ENCODE measurements at regions not wholly inside any gene's neighbourhood (a gene's known extent, or its start where the extent isn't known, plus 50 kb on each side); places are given as distances from the start of the nearest gene placed in this dataset.

DNA sequence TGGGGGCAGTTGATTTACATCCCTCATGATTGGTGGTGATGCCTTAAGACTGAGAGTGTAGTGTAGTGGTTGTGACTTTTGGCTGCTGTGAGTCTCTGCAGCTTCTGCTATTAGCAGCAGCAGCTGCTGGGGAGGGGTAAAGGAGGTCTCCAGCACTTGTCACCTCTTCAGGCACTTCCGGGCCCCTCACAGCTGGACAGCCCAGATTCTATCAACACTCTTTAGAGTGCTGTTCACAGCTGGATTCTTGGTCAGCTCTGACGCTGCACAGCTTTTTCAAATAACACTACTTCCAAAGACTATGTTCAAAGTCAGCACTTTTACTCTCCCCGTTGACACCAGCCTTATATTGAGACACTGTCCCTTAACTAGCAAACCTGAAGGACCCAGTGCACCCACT is 396.0 kb downstream of the MEIS1 start:
- in situ Hi-C loops (cut with MboI; ENCODE audit: low sequenced_read_pairs) (no loop called here), dilution Hi-C loops (cut with HindIII; ENCODE audit: low sequenced_read_pairs, unreplicated experiment) (no loop called here), intact Hi-C loops (cut with micrococcal nuclease) (no loop called here)
- Histone ChIP-seq H3K4me3 (ENCODE audit: insufficient read depth, low read depth, low read length) (no peak overlapping the region), H3K18ac (ENCODE audit: low read depth, low read length) (no peak overlapping the region), H2BK5ac (ENCODE audit: low read depth, low read length, poor library complexity, severe bottlenecking) (no peak overlapping the region), H2AK5ac (ENCODE audit: low read depth, low read length) (no peak overlapping the region), H3K79me1 (ENCODE audit: low read depth in 1 of 2, low read length in 2 of 2) (no peaks in the 10 kb centered on the region), H3K27me3 (ENCODE audit: control insufficient read depth, insufficient read depth, low read length) (no peaks in the 10 kb centered on the region), H3K9me1 (ENCODE audit: insufficient read depth, low read length) (no peaks in the 10 kb centered on the region), H3K27ac (ENCODE audit: insufficient read depth, low read length) (no peak overlapping the region), H3K4ac (ENCODE audit: low read depth, low read length) (peak overlapping the region; percentile 4; the same call in 1 of the 2 replicates), H2AFZ (replicated peaks; ENCODE audit: low read length, poor library complexity) (no peak overlapping the region), H4K8ac (ENCODE audit: low read depth in 2 of 2, low read length in 2 of 2) (no peak overlapping the region), H3K9me3 (ENCODE audit: control insufficient read depth, insufficient read depth, low read length) (no peaks in the 10 kb centered on the region), H2AK9ac (replicated peaks; ENCODE audit: low read depth, low read length, poor library complexity) (no peak overlapping the region), H2BK120ac (ENCODE audit: low read depth, low read length) (no peak overlapping the region; the same call in 1 of the 2 replicates), H2BK20ac (ENCODE audit: low read depth, low read length) (peak overlapping the region; percentile 29; the same call in 1 of the 2 replicates), H3K14ac (replicated peaks; ENCODE audit: low read depth, low read length) (no peak overlapping the region), H3K4me2 (ENCODE audit: low read depth, low read length) (no peak overlapping the region), H3K36me3 (ENCODE audit: control insufficient read depth, insufficient read depth, low read length) (no peaks in the 10 kb centered on the region), H3K56ac (ENCODE audit: extremely low read depth, insufficient read depth, low read length) (no peak overlapping the region), H4K20me1 (ENCODE audit: insufficient read depth, low read length) (no peaks in the 10 kb centered on the region), H3K23ac (ENCODE audit: low read depth, low read length) (no peak overlapping the region), H3K4me1 (ENCODE audit: control insufficient read depth, insufficient read depth, low read length) (peaks cover 4% of the 10 kb centered on the region), H2BK15ac (ENCODE audit: low read depth, low read length) (0 out of 3 replicates have a peak overlapping the region, but pooled peaks have one; percentile 27), H4K5ac (ENCODE audit: low read depth, low read length) (no peak overlapping the region), H3K9ac (ENCODE audit: low read depth, low read length) (no peak overlapping the region), H4K91ac (ENCODE audit: insufficient read depth, low read depth, low read length) (no peak overlapping the region)
- CTCF ChIA-PET = no interaction called here
- no peak for ATAC-seq (ENCODE audit: low read depth)
- BruUV-seq (replicated peaks) = no TSS peak
- POLR2A ChIA-PET (ENCODE audit: unreplicated experiment) = no interaction called here
- TF ChIP-seq, protein P1, sequence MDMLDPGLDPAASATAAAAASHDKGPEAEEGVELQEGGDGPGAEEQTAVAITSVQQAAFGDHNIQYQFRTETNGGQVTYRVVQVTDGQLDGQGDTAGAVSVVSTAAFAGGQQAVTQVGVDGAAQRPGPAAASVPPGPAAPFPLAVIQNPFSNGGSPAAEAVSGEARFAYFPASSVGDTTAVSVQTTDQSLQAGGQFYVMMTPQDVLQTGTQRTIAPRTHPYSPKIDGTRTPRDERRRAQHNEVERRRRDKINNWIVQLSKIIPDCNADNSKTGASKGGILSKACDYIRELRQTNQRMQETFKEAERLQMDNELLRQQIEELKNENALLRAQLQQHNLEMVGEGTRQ (IDR thresholded peaks at IDR 0.05; ENCODE audit: low read depth, low read length) = no peak
- TF ChIP-seq NFE2L2 (IDR thresholded peaks at IDR 0.05; ENCODE audit: low read depth, low read length) (no peak), CHD1 (IDR thresholded peaks at IDR 0.05; ENCODE audit: low read depth, low read length) (no peak)
- TF ChIP-seq, protein P2, sequence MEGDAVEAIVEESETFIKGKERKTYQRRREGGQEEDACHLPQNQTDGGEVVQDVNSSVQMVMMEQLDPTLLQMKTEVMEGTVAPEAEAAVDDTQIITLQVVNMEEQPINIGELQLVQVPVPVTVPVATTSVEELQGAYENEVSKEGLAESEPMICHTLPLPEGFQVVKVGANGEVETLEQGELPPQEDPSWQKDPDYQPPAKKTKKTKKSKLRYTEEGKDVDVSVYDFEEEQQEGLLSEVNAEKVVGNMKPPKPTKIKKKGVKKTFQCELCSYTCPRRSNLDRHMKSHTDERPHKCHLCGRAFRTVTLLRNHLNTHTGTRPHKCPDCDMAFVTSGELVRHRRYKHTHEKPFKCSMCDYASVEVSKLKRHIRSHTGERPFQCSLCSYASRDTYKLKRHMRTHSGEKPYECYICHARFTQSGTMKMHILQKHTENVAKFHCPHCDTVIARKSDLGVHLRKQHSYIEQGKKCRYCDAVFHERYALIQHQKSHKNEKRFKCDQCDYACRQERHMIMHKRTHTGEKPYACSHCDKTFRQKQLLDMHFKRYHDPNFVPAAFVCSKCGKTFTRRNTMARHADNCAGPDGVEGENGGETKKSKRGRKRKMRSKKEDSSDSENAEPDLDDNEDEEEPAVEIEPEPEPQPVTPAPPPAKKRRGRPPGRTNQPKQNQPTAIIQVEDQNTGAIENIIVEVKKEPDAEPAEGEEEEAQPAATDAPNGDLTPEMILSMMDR (conservative IDR thresholded peaks at IDR 0.05; ENCODE audit: low read depth, low read length) = no peak
- WGBS, 2 experiments (ENCODE audit: extremely low coverage in 2 of 2, insufficient read length in 1 of 2) = 40% methylated on average over 1 of the region's 3 CpGs; no CpG with 5 or more reads in 1 of the 2 experiments
- no peak for DNase-seq

All from IMR-90 (cell line).